ENCODE measurements at regions not wholly inside any gene's neighbourhood (a gene's known extent, or its start where the extent isn't known, plus 50 kb on each side); places are given as distances from the start of the nearest gene placed in this dataset.

GRCh38 chr3:96465521-96465920 is 348.9 kb upstream of the EPHA6 start:
- TF ChIP-seq, protein P1, sequence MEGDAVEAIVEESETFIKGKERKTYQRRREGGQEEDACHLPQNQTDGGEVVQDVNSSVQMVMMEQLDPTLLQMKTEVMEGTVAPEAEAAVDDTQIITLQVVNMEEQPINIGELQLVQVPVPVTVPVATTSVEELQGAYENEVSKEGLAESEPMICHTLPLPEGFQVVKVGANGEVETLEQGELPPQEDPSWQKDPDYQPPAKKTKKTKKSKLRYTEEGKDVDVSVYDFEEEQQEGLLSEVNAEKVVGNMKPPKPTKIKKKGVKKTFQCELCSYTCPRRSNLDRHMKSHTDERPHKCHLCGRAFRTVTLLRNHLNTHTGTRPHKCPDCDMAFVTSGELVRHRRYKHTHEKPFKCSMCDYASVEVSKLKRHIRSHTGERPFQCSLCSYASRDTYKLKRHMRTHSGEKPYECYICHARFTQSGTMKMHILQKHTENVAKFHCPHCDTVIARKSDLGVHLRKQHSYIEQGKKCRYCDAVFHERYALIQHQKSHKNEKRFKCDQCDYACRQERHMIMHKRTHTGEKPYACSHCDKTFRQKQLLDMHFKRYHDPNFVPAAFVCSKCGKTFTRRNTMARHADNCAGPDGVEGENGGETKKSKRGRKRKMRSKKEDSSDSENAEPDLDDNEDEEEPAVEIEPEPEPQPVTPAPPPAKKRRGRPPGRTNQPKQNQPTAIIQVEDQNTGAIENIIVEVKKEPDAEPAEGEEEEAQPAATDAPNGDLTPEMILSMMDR (IDR thresholded peaks at IDR 0.05 in 4 of 5, conservative IDR thresholded peaks at IDR 0.05 in 1 of 5) = no peak
- no peak for TF ChIP-seq POLR2A (IDR thresholded peaks at IDR 0.05)

Data from gastrocnemius medialis (tissue), 4 donors.